ENCODE measurements at regions not wholly inside any gene's neighbourhood (a gene's known extent, or its start where the extent isn't known, plus 50 kb on each side); places are given as distances from the start of the nearest gene placed in this dataset.
A peak's percentile ranks its signal among the peaks of the same experiment; 100 is the strongest.

DNA sequence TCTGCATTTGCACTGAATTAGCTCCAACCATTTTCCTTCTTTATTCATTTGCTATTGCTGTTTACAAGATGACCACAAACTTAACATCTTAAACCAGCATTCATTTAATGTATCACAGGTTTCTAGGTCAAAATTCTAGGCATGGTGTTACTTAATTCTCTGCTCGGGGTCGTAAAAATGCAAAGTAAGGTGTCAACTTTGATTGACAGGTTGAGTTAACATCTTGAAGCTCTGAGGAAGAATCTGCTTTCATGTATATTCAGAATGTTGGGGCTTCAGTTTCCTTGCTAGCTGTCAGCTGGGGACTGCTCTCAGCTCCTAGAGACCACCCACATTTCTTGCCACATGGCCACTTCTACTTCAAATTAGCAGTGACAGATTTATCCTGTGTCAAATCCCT, 348.7 kb upstream of the GRIN3A start:
- BruUV-seq (replicated peaks), result no TSS peak
- no peak overlapping the region for H2AFZ ChIP-seq (ENCODE audit: low read length)
- DNase-seq (ENCODE audit: low spot score), result no peak
- CTCF ChIA-PET (ENCODE audit: low intra/inter-chr PET ratio, low total read pairs), result no interaction called here
- H3K4me1 ChIP-seq (ENCODE audit: insufficient read depth, low read length), result no peaks in the 10 kb centered on the region
- H4K20me1 ChIP-seq (ENCODE audit: insufficient read depth, low read length), result no peaks in the 10 kb centered on the region
- no peaks in the 10 kb centered on the region for H3K36me3 ChIP-seq (replicated peaks in 1 of 2; ENCODE audit: control insufficient read depth in 1 of 2, insufficient read depth in 2 of 2, low read length in 2 of 2)
- no peaks in the 10 kb centered on the region for H3K79me2 ChIP-seq (ENCODE audit: insufficient read depth, low read length)
- TF ChIP-seq CEBPG (CRISPR knock-in tag; IDR thresholded peaks at IDR 0.05), result no peak
- TF ChIP-seq ZFYVE20 (CRISPR knock-in tag; IDR thresholded peaks at IDR 0.05; ENCODE audit: borderline replicate concordance, low read depth), result no peak
- TF ChIP-seq RBAK (CRISPR knock-in tag; IDR thresholded peaks at IDR 0.05), result no peak
- no peak for TF ChIP-seq NFIB (CRISPR knock-in tag; IDR thresholded peaks at IDR 0.05; ENCODE audit: borderline replicate concordance)
- TF ChIP-seq ZNF33B (CRISPR knock-in tag; IDR thresholded peaks at IDR 0.05), result no peak
- TF ChIP-seq KLF11 (CRISPR knock-in tag; IDR thresholded peaks at IDR 0.05), result no peak
- TF ChIP-seq ZNF224 (CRISPR knock-in tag; IDR thresholded peaks at IDR 0.05), result no peak
- H3K27ac ChIP-seq (ENCODE audit: extremely low read length, insufficient read depth, low read length), result no peak overlapping the region
- in situ Hi-C loops (cut with HindIII; ENCODE audit: extremely low pct_ligation_motif_present, low pct_unique_long_range_greater_than_20kb), result no loop called here
- no peak overlapping the region for H3K4me3 ChIP-seq (replicated peaks in 1 of 3; ENCODE audit: insufficient read depth in 1 of 3, low read depth in 2 of 3, low read length in 3 of 3)
- no peak overlapping the region for H3K4me2 ChIP-seq (ENCODE audit: low read depth, low read length)
- H3K27me3 ChIP-seq (ENCODE audit: control insufficient read depth in 1 of 2, insufficient read depth in 2 of 2, low read length in 2 of 2), result no peaks in the 10 kb centered on the region
- POLR2A ChIA-PET, result no interaction called here
- H3K9me3 ChIP-seq (ENCODE audit: low read length), result no peaks in the 10 kb centered on the region
- H3K9ac ChIP-seq (ENCODE audit: insufficient read depth, low read depth, low read length), result no peak overlapping the region
- 0% methylated on average over 2 of the region's 2 CpGs for WGBS (ENCODE audit: low lambda C conversion rate)
- no peak for FAIRE-seq
- intact Hi-C loops (cut with micrococcal nuclease; ENCODE audit: unreplicated experiment), result no loop called here
- ATAC-seq, result no peak

DNA sequence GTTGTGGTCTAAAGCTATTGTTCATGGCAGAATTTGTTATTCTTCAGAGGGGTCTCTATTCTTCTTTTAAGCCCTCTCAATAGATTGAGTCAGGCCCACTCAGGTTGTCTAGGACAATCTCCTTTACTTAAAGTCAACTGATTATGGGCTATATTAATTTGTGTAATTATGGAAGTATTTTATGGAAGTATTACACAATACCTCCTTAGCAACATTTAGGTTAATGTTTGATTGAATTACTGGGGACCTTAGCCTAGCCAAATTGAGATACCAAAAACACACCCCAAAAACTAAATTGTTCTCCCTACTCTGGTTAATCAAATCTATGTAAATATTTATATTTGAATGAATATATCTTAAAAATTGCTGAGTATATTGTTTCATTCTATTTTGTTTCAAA, 347.1 kb upstream of the GRIN3A start:
- H3K36me3 ChIP-seq (replicated peaks in 1 of 2; ENCODE audit: control insufficient read depth in 1 of 2, insufficient read depth in 2 of 2, low read length in 2 of 2), result no peaks in the 10 kb centered on the region
- DNase-seq (ENCODE audit: low spot score) (no peak), ATAC-seq (no peak), FAIRE-seq (no peak)
- H4K20me1 ChIP-seq (ENCODE audit: insufficient read depth, low read length), result no peaks in the 10 kb centered on the region
- no peak overlapping the region for H2AFZ ChIP-seq (ENCODE audit: low read length)
- H3K4me3 ChIP-seq (replicated peaks in 1 of 3; ENCODE audit: insufficient read depth in 1 of 3, low read depth in 2 of 3, low read length in 3 of 3), result no peak overlapping the region
- H3K4me2 ChIP-seq (ENCODE audit: low read depth, low read length), result no peak overlapping the region
- H3K79me2 ChIP-seq (ENCODE audit: insufficient read depth, low read length), result no peaks in the 10 kb centered on the region
- no peaks in the 10 kb centered on the region for H3K4me1 ChIP-seq (ENCODE audit: insufficient read depth, low read length)
- peak; percentile 62 for TF ChIP-seq CEBPB (IDR thresholded peaks at IDR 0.05; ENCODE audit: borderline replicate concordance, low read depth, low read length)
- TF ChIP-seq ARNT2 (CRISPR knock-in tag; IDR thresholded peaks at IDR 0.05; ENCODE audit: low read depth), result no peak
- intact Hi-C loops (cut with micrococcal nuclease; ENCODE audit: unreplicated experiment), result no loop called here
- in situ Hi-C loops (cut with HindIII; ENCODE audit: extremely low pct_ligation_motif_present, low pct_unique_long_range_greater_than_20kb), result no loop called here
- no peaks in the 10 kb centered on the region for H3K9me3 ChIP-seq (ENCODE audit: low read length)
- no peak overlapping the region for H3K9ac ChIP-seq (ENCODE audit: insufficient read depth, low read depth, low read length)
- no TSS peak for BruUV-seq (replicated peaks)
- POLR2A ChIA-PET, result no interaction called here
- no peaks in the 10 kb centered on the region for H3K27me3 ChIP-seq (ENCODE audit: control insufficient read depth in 1 of 2, insufficient read depth in 2 of 2, low read length in 2 of 2)
- H3K27ac ChIP-seq (ENCODE audit: extremely low read length, insufficient read depth, low read length), result no peak overlapping the region
- CTCF ChIA-PET (ENCODE audit: low intra/inter-chr PET ratio, low total read pairs), result no interaction called here

Data from HepG2 (cell line).